Caco-2 (cell line): ENCODE measurements at regions not wholly inside any gene's neighbourhood (a gene's known extent, or its start where the extent isn't known, plus 50 kb on each side); places are given as distances from the start of the nearest gene placed in this dataset.

Source experiments
- BruUV-seq: library from RNA; stranded (reverse); fragments of 400-500 nt; replicated peaks from 2 replicates; lab custom pipeline; 2021; lab: Mats Ljungman, UMichigan
- CTCF ChIA-PET: fragments of 300-600 bp; sonication (Branson Sonifier 250); formaldehyde crosslinking; loops from one replicate; lab custom pipeline; 2022; ENCODE audit warnings: antibody characterized with exemption; lab: Charles Lee
- POLR2A ChIA-PET: fragments of 300-600 bp; sonication (Branson Sonifier 250); formaldehyde crosslinking; loops from one replicate; lab custom pipeline; 2022; ENCODE audit warnings: antibody characterized with exemption; lab: Charles Lee
- DNase-seq, 2 experiments: peaks; one replicate each; pipeline versions ENCODE4 v3.0.0 to v3.0.0-alpha.2; 2020 to 2022
- H3K27me3 ChIP-seq: replicated peaks from 2 replicates; pipeline ENCODE4 v1.6.0; 2011; ENCODE audit warnings: low read length; ENCODE audit not compliant: control insufficient read depth, insufficient read depth
- H3K36me3 ChIP-seq: 2 replicates; pipeline ENCODE4 v1.5.1; 2011; ENCODE audit warnings: low read length; ENCODE audit not compliant: control insufficient read depth, insufficient read depth
- H3K4me1 ChIP-seq: fragments of 250-450 bp; sonication (Bioruptor Pico); 2 replicates; pipeline ENCODE4 v1.5.1; 2020; ENCODE audit warnings: mild to moderate bottlenecking
- H3K4me3 ChIP-seq: 2 replicates; pipeline ENCODE4 v1.5.1; 2011; ENCODE audit warnings: low read depth, mild to moderate bottlenecking, control low read depth, low read length
- H3K9me3 ChIP-seq: fragments of 250-450 bp; sonication (Bioruptor Pico); 2 replicates; pipeline ENCODE4 v1.5.1; 2020; ENCODE audit warnings: mild to moderate bottlenecking, moderate library complexity
- H3K27ac Mint-ChIP-seq: one replicate; pipeline ENCODE4 v1.8.0; 2022; ENCODE audit warnings: mixed read lengths; ENCODE audit not compliant: unreplicated experiment
- H3K27me3 Mint-ChIP-seq: one replicate; pipeline ENCODE4 v1.8.0; 2022; ENCODE audit warnings: mixed read lengths; ENCODE audit not compliant: insufficient read depth, unreplicated experiment
- H3K36me3 Mint-ChIP-seq: one replicate; pipeline ENCODE4 v1.8.0; 2022; ENCODE audit warnings: mild to moderate bottlenecking, mixed read lengths; ENCODE audit not compliant: insufficient read depth, unreplicated experiment
- H3K4me1 Mint-ChIP-seq: one replicate; pipeline ENCODE4 v1.8.0; 2022; ENCODE audit warnings: low read depth, mixed read lengths; ENCODE audit not compliant: unreplicated experiment
- H3K4me3 Mint-ChIP-seq: one replicate; pipeline ENCODE4 v1.8.0; 2022; ENCODE audit warnings: mild to moderate bottlenecking, moderate library complexity, mixed read lengths; ENCODE audit not compliant: unreplicated experiment
- H3K9me3 Mint-ChIP-seq: one replicate; pipeline ENCODE4 v1.8.0; 2022; ENCODE audit warnings: mixed read lengths; ENCODE audit not compliant: unreplicated experiment
- CTCF ChIP-seq, 2 experiments: fragments of 200-600 bp in 1 of 2; IDR thresholded peaks; 1 replicate in 1 of 2; 2 replicates in 1 of 2; pipeline versions ENCODE4 v1.5.1 to v1.8.0; 2011 to 2022; ENCODE audit warnings: antibody characterized with exemption in 1 of 2, control low read depth in 1 of 2, inconsistent platforms in 1 of 2, low read depth in 1 of 2, low read length in 1 of 2, mild to moderate bottlenecking in 1 of 2, moderate library complexity in 1 of 2; ENCODE audit not compliant: insufficient read depth in 1 of 2, severe bottlenecking in 1 of 2, unreplicated experiment in 1 of 2
- intact Hi-C: fragments of 100-400 bp; cut with micrococcal nuclease; formaldehyde crosslinking; loops from one replicate; pipeline ENCODE4 v1.10.0; 2022; ENCODE audit not compliant: unreplicated experiment

DNA sequence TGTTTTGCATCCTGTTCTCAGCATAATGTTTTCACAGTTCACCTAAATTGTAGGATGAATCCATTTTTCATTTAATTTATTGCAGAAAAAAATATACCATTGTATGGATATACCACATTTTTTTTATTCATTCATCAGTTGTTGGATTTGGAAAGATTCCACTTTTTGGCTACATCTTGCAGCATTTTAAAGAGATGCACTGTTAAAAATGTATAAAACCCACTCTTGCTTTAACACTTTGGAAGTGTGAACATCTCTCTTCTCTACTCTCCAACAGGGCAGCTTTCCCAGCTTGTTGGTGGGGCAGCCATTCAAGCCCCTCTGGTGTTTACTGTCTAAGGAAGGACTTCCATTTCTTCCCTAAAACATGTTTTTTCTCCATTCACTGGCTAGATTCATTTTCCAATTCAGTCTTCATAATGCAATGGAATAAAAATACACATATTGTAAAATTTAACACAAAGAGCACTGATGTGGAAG lies 104.4 kb upstream of the CBLN2 start:
- no peak overlapping the region for H3K4me3 ChIP-seq
- Mint-ChIP-seq H3K9me3 (no peaks in the 10 kb centered on the region), H3K4me1 (no peaks in the 10 kb centered on the region), H3K27me3 (peaks cover 9% of the 10 kb centered on the region), H3K27ac (no peak overlapping the region), H3K4me3 (no peak overlapping the region), H3K36me3 (no peaks in the 10 kb centered on the region)
- no peak for DNase-seq
- no peak for TF ChIP-seq CTCF (IDR thresholded peaks at IDR 0.05; ENCODE audit: insufficient read depth in 1 of 2, low read depth in 1 of 2, low read length in 1 of 2, severe bottlenecking in 1 of 2, unreplicated experiment in 1 of 2)
- no TSS peak for BruUV-seq
- intact Hi-C loops: no loop called here
- ChIA-PET CTCF (no interaction called here), POLR2A (no interaction called here)
- no peaks in the 10 kb centered on the region for H3K4me1 ChIP-seq
- no peaks in the 10 kb centered on the region for H3K27me3 ChIP-seq
- H3K9me3 ChIP-seq: no peaks in the 10 kb centered on the region
- H3K36me3 ChIP-seq: no peaks in the 10 kb centered on the region

DNA sequence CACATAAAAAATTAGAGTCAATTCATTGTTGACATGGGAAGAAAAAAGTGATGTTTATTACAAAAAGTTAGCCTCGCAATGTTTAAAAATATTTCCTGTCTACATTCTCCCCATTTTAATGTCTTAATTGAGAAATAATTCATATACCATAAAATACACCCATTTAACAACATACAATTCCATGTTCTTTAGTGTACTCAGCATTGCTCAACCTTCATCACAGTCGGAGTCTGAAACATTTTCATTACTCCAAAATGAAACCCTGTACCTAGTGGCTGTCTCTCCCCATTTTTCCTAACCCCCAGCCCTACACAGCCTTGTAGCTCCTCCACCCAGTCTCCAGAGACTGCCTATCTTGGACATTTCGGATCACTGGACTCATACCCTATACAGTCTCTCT lies 103.9 kb upstream of the CBLN2 start:
- H3K9me3 ChIP-seq: no peaks in the 10 kb centered on the region
- H3K27me3 ChIP-seq: no peaks in the 10 kb centered on the region
- H3K36me3 ChIP-seq: no peaks in the 10 kb centered on the region
- no peak for TF ChIP-seq CTCF (IDR thresholded peaks at IDR 0.05; ENCODE audit: insufficient read depth in 1 of 2, low read depth in 1 of 2, low read length in 1 of 2, severe bottlenecking in 1 of 2, unreplicated experiment in 1 of 2)
- DNase-seq: no peak
- ChIA-PET CTCF (no interaction called here), POLR2A (no interaction called here)
- no peak overlapping the region for H3K4me3 Mint-ChIP-seq
- H3K27ac Mint-ChIP-seq: no peak overlapping the region
- BruUV-seq: no TSS peak
- no peak overlapping the region for H3K4me3 ChIP-seq
- no peaks in the 10 kb centered on the region for H3K4me1 ChIP-seq
- no peaks in the 10 kb centered on the region for H3K9me3 Mint-ChIP-seq
- no peaks in the 10 kb centered on the region for H3K36me3 Mint-ChIP-seq
- intact Hi-C loops: no loop called here
- H3K4me1 Mint-ChIP-seq: no peaks in the 10 kb centered on the region
- H3K27me3 Mint-ChIP-seq: peaks cover 9% of the 10 kb centered on the region

DNA sequence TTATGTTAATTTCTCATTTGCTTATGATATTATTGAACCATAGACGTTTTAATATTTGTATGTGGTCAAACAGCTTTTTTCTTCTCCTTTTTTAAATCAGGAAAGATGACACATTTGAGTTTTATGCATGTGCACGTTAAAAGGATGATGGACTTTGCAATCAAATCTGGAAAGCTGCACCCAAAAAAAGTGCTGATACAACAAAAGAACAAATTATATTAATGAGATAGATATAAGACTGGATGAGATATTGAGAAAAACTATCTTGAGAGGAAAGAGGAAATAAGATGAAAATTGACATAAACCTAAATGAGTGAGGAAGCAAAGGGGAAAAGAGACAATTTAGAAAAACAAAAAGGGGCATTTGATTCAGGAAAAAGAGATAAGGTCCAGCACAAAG lies 96.4 kb upstream of the CBLN2 start:
- Mint-ChIP-seq H3K9me3 (no peaks in the 10 kb centered on the region), H3K4me3 (no peak overlapping the region), H3K27ac (no peak overlapping the region), H3K27me3 (peaks cover 3% of the 10 kb centered on the region), H3K36me3 (no peaks in the 10 kb centered on the region), H3K4me1 (peaks cover 7% of the 10 kb centered on the region)
- BruUV-seq: no TSS peak
- Histone ChIP-seq H3K27me3 (no peaks in the 10 kb centered on the region), H3K9me3 (no peaks in the 10 kb centered on the region), H3K36me3 (no peaks in the 10 kb centered on the region), H3K4me3 (no peak overlapping the region), H3K4me1 (no peaks in the 10 kb centered on the region)
- CTCF ChIA-PET: no interaction called here
- no peak for DNase-seq
- POLR2A ChIA-PET: no interaction called here
- no peak for TF ChIP-seq CTCF (IDR thresholded peaks at IDR 0.05; ENCODE audit: insufficient read depth in 1 of 2, low read depth in 1 of 2, low read length in 1 of 2, severe bottlenecking in 1 of 2, unreplicated experiment in 1 of 2)
- intact Hi-C loops: no loop called here
